ACHN (cell line): ENCODE measurements at regions not wholly inside any gene's neighbourhood (a gene's known extent, or its start where the extent isn't known, plus 50 kb on each side); places are given as distances from the start of the nearest gene placed in this dataset.

ENCODE experiments used
- DNase-seq: peaks from one replicate; pipeline ENCODE4 v3.0.0-alpha.2; 2015
- in situ Hi-C: cut with HindIII; loops from 2 replicates; pipeline ENCODE4 v1.10.0; 2017; ENCODE audit warnings: low sequenced_read_pairs, low pct_ligation_motif_present, low pct_unique_long_range_greater_than_20kb

GRCh38 chr9:119556129-119556875, 187.1 kb upstream of the BRINP1 start:
- DNase-seq: peak; percentile 51

GRCh38 chr9:119544492-119544891, 175.3 kb upstream of the BRINP1 start:
- DNase-seq: no peak
- in situ Hi-C loops: no loop called here

More at GRCh38 chr9:119556129-119556875, 187.1 kb upstream of the BRINP1 start:
- in situ Hi-C loops: no loop called here

GRCh38 chr9:119537138-119537537, 167.9 kb upstream of the BRINP1 start:
- in situ Hi-C loops: no loop called here
- DNase-seq: no peak

GRCh38 chr9:119533504-119533903, 164.3 kb upstream of the BRINP1 start:
- DNase-seq: no peak
- in situ Hi-C loops: no loop called here

GRCh38 chr9:119526698-119527097, 157.5 kb upstream of the BRINP1 start:
- no peak for DNase-seq
- in situ Hi-C loops: no loop called here

- no peak for DNase-seq
Measured at GRCh38 chr9:119523508-119523907, 154.3 kb upstream of the BRINP1 start.

GRCh38 chr9:119522381-119522780, 153.1 kb upstream of the BRINP1 start:
- in situ Hi-C loops: no loop called here
- DNase-seq: no peak

More at GRCh38 chr9:119523508-119523907, 154.3 kb upstream of the BRINP1 start:
- in situ Hi-C loops: no loop called here

GRCh38 chr9:119509291-119509905, 140.2 kb upstream of the BRINP1 start:
- in situ Hi-C loops: no loop called here
- no peak for DNase-seq

- in situ Hi-C loops: no loop called here
- DNase-seq: no peak
Measured at GRCh38 chr9:119501374-119501773, 132.1 kb upstream of the BRINP1 start.

GRCh38 chr9:119500072-119500771, 131.0 kb upstream of the BRINP1 start:
- in situ Hi-C loops: no loop called here
- DNase-seq: no peak

GRCh38 chr9:119487118-119487827, 118.0 kb upstream of the BRINP1 start:
- in situ Hi-C loops: no loop called here
- no peak for DNase-seq

GRCh38 chr9:119483153-119483552, 113.9 kb upstream of the BRINP1 start:
- no peak for DNase-seq
- in situ Hi-C loops: no loop called here

- DNase-seq: no peak
- in situ Hi-C loops: no loop called here
Measured at GRCh38 chr9:119477197-119477596, 108.0 kb upstream of the BRINP1 start.

- no peak for DNase-seq
- in situ Hi-C loops: no loop called here
Measured at GRCh38 chr9:119458068-119458467, 88.8 kb upstream of the BRINP1 start.

GRCh38 chr9:119453980-119454379, 84.7 kb upstream of the BRINP1 start:
- in situ Hi-C loops: no loop called here
- no peak for DNase-seq

- in situ Hi-C loops: no loop called here
Measured at GRCh38 chr9:119453490-119453911, 84.3 kb upstream of the BRINP1 start.

GRCh38 chr9:119451426-119451825, 82.2 kb upstream of the BRINP1 start:
- DNase-seq: no peak
- in situ Hi-C loops: no loop called here

More at GRCh38 chr9:119453490-119453911, 84.3 kb upstream of the BRINP1 start:
- peak; percentile 44 for DNase-seq

GRCh38 chr9:119443179-119443578, 73.9 kb upstream of the BRINP1 start:
- in situ Hi-C loops: no loop called here
- DNase-seq: no peak

- in situ Hi-C loops: no loop called here
- no peak for DNase-seq
Measured at GRCh38 chr9:119441832-119442231, 72.6 kb upstream of the BRINP1 start.
